Activated naive CD8-positive, alpha-beta T cell treated with anti-CD3 and anti-CD28 coated beads, Interleukin-2, amount 10 ng/mL, durations not matched to agents 7 days and 5 days (primary cell): ENCODE measurements at regions not wholly inside any gene's neighbourhood (a gene's known extent, or its start where the extent isn't known, plus 50 kb on each side); places are given as distances from the start of the nearest gene placed in this dataset.

Experiments
- ATAC-seq: fragments of 150-1000 bp; cut with Tn5 transposase; one replicate; pipeline ENCODE4 v1.10.0; 2021; ENCODE audit warnings: low read depth, moderate library complexity
- POLR2A ChIA-PET: fragments of 350-600 bp; sonication (Branson Sonifier 250); formaldehyde crosslinking; loops from one replicate; lab custom pipeline; 2021; ENCODE audit warnings: antibody characterized with exemption; lab: Charles Lee
- DNase-seq: peaks from one replicate; pipeline ENCODE4 v3.0.0; 2021
- H3K27ac Mint-ChIP-seq: one replicate; pipeline ENCODE4 v1.8.0; 2022; ENCODE audit warnings: mild to moderate bottlenecking, mixed read lengths
- H3K27me3 Mint-ChIP-seq: one replicate; pipeline ENCODE4 v1.8.0; 2022; ENCODE audit warnings: mild to moderate bottlenecking, moderate library complexity, mixed read lengths
- H3K36me3 Mint-ChIP-seq: one replicate; pipeline ENCODE4 v1.8.0; 2021; ENCODE audit warnings: mild to moderate bottlenecking, mixed read lengths
- H3K4me1 Mint-ChIP-seq: one replicate; pipeline ENCODE4 v1.8.0; 2021; ENCODE audit warnings: mixed read lengths
- H3K4me3 Mint-ChIP-seq: one replicate; pipeline ENCODE4 v1.8.0; 2022; ENCODE audit warnings: mild to moderate bottlenecking, moderate library complexity, mixed read lengths
- H3K9me3 Mint-ChIP-seq: one replicate; pipeline ENCODE4 v1.8.0; 2021; ENCODE audit warnings: mixed read lengths

DNA sequence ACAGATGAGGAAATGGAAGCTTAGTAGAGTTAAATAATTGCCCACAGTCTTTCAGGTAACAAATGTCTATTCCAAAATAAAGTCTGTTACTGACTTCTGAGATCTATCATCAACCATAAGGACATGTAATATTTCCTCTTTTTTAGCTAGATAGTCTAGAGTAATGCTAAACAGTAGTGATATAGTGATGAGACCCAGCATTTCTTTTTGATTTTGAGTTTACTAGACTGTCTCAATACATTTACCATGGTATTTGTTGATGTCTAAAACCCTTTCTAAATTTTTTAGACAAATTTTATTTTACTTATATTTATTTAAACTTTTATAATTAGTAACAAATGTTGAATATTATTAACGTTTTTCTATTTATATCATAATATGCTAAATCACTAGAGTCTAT, 465.1 kb upstream of the SLIT2 start:
- Mint-ChIP-seq H3K9me3 (peaks cover 8% of the 10 kb centered on the region), H3K4me3 (no peak overlapping the region), H3K4me1 (no peaks in the 10 kb centered on the region), H3K36me3 (no peaks in the 10 kb centered on the region), H3K27ac (no peak overlapping the region), H3K27me3 (no peaks in the 10 kb centered on the region)
- ATAC-seq, result no peak
- POLR2A ChIA-PET, result no interaction called here
- DNase-seq, result no peak

GRCh38 chr4:19783667-19784223, 468.0 kb upstream of the SLIT2 start:
- Mint-ChIP-seq H3K4me1 (no peaks in the 10 kb centered on the region), H3K27ac (no peak overlapping the region), H3K27me3 (no peaks in the 10 kb centered on the region), H3K4me3 (no peak overlapping the region), H3K9me3 (peaks cover 11% of the 10 kb centered on the region), H3K36me3 (no peaks in the 10 kb centered on the region)
- ATAC-seq (no peak), DNase-seq (no peak)
- POLR2A ChIA-PET, result no interaction called here

DNA sequence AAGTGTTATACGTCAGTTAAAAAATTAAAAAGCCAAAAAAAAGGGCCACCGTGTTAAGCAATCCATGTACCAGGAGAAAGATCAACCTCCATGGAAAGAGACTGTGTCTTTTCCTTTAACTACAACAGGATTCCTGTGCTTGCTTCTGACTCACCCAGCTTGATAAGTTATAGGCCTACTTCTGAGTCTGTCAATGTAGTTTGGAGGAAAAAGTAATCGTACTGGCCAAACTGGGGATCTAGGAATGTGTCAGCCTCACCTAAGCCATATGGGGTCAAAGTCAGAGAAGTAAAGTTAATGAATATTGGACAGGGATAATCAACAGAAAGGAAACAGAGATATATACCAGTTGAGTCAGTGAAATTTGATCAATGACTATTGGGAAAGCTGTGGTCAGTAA, 470.8 kb upstream of the SLIT2 start:
- DNase-seq (no peak), ATAC-seq (no peak)
- H3K4me3 Mint-ChIP-seq, result no peak overlapping the region
- H3K36me3 Mint-ChIP-seq, result no peaks in the 10 kb centered on the region
- POLR2A ChIA-PET, result no interaction called here
- peaks cover 11% of the 10 kb centered on the region for H3K9me3 Mint-ChIP-seq
- no peaks in the 10 kb centered on the region for H3K27me3 Mint-ChIP-seq
- no peak overlapping the region for H3K27ac Mint-ChIP-seq
- no peaks in the 10 kb centered on the region for H3K4me1 Mint-ChIP-seq

- POLR2A ChIA-PET, result no interaction called here
- Mint-ChIP-seq H3K9me3 (peaks cover 7% of the 10 kb centered on the region), H3K4me1 (no peaks in the 10 kb centered on the region), H3K27ac (no peak overlapping the region), H3K36me3 (no peaks in the 10 kb centered on the region), H3K27me3 (no peaks in the 10 kb centered on the region), H3K4me3 (no peak overlapping the region)
- DNase-seq (no peak), ATAC-seq (no peak)
These were observed 474.8 kb upstream of the SLIT2 start for GRCh38 chr4:19776929-19777328.

DNA sequence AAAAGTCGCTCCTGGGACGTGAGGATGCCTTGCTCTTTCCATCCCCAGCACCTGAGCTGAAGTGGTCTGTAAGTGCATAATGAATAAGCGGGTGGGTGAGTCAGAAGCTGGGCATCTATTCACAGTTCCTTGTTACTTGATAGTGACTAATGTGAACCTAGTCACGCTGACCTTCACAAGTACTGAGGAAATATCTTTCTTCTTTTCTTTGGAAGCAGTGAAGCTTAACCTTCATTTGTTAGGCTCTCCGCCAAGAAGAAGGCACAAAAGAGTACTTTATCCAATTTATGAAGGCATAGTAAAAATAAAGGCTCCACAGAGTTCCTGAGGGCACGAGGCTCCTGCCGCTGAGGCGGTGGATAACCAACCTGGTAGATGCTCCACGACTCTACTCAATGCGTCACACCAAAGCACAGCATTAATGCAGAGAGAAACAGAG, 475.7 kb upstream of the SLIT2 start:
- no peak for ATAC-seq
- DNase-seq, result no peak
- Mint-ChIP-seq H3K4me1 (no peaks in the 10 kb centered on the region), H3K36me3 (no peaks in the 10 kb centered on the region), H3K27ac (no peak overlapping the region), H3K27me3 (no peaks in the 10 kb centered on the region), H3K9me3 (peaks cover 6% of the 10 kb centered on the region), H3K4me3 (no peak overlapping the region)
- POLR2A ChIA-PET, result no interaction called here

DNA sequence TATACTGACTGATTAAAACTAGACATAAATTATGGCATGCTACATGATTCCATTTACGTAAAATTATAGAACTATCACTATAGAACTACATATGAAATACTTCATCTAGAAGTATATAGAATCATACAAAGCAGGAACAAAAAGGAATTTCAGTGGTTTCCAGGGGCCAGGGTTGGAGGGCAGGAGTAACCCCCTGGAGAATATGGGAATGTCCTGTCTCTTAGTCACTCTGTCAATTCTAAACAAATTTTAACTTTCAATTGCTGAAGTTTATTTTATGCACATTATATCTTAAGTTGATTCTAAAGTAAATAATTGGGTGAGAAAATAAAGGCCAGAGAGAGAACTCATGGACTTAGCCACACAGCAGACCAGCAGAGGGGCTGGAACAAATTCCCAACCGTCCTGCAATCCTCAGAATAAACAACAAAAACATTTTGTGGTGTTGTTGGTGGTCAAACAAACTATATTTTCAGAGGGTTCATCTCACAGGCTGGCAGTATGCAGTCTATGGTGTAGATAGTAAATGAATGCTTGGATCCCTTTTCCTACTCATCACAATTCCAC, 476.9 kb upstream of the SLIT2 start:
- no peak for ATAC-seq
- POLR2A ChIA-PET, result no interaction called here
- H3K27me3 Mint-ChIP-seq, result no peaks in the 10 kb centered on the region
- DNase-seq, result no peak
- H3K27ac Mint-ChIP-seq, result no peak overlapping the region
- no peaks in the 10 kb centered on the region for H3K36me3 Mint-ChIP-seq
- H3K4me1 Mint-ChIP-seq, result no peaks in the 10 kb centered on the region
- H3K4me3 Mint-ChIP-seq, result no peak overlapping the region
- H3K9me3 Mint-ChIP-seq, result peaks cover 10% of the 10 kb centered on the region

DNA sequence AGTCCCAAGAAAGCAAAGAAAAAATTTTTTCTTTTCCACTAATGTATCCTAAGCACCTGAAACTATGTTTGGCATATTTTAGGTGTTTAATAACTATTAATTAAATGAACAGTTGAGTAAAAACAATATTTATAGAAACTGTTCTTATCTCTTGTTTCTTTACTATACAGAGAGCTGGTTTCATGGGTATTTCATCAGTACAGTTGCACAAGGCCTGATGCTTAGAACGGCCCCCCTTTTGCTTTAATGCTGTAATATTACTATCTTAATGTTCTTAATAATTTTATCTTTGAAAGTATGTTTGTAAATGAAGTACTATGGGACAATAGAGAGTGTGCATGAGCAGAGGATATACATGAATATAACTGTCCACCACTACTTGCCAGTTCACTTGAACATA, 479.1 kb upstream of the SLIT2 start:
- Mint-ChIP-seq H3K27me3 (no peaks in the 10 kb centered on the region), H3K36me3 (no peaks in the 10 kb centered on the region), H3K4me1 (no peaks in the 10 kb centered on the region), H3K9me3 (peaks cover 8% of the 10 kb centered on the region), H3K4me3 (no peak overlapping the region), H3K27ac (no peak overlapping the region)
- no peak for DNase-seq
- POLR2A ChIA-PET, result no interaction called here
- no peak for ATAC-seq

DNA sequence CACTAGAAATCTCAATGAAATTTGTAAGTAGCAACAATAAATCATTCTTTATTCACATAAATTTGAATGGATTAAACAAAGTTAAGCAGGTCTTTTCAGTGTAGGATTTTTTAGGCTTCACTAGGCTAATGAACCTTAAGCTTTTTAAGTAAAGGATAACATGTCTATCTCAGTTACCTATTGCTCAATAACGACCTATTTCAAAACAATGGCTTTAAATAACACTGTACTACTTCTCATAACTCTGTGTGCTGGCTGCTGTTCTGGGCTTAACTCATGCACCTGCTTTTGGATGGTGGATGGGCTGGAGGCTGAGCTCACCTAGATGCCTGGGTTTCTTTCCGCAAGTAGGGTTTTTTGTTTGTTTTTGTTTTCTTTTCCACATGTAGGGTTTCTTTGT, 495.0 kb upstream of the SLIT2 start:
- H3K27ac Mint-ChIP-seq, result no peak overlapping the region
- no peaks in the 10 kb centered on the region for H3K4me1 Mint-ChIP-seq
- H3K27me3 Mint-ChIP-seq, result no peaks in the 10 kb centered on the region
- POLR2A ChIA-PET, result no interaction called here
- H3K9me3 Mint-ChIP-seq, result peaks cover 1% of the 10 kb centered on the region
- H3K4me3 Mint-ChIP-seq, result no peak overlapping the region
- ATAC-seq, result no peak
- no peaks in the 10 kb centered on the region for H3K36me3 Mint-ChIP-seq
- no peak for DNase-seq

GRCh38 chr4:19752599-19752998, 499.1 kb upstream of the SLIT2 start:
- H3K27ac Mint-ChIP-seq, result no peak overlapping the region
- POLR2A ChIA-PET, result no interaction called here
- no peaks in the 10 kb centered on the region for H3K27me3 Mint-ChIP-seq
- no peaks in the 10 kb centered on the region for H3K36me3 Mint-ChIP-seq
- no peak for DNase-seq
- no peak overlapping the region for H3K4me3 Mint-ChIP-seq
- peaks cover 3% of the 10 kb centered on the region for H3K9me3 Mint-ChIP-seq
- no peaks in the 10 kb centered on the region for H3K4me1 Mint-ChIP-seq
- no peak for ATAC-seq

- H3K4me1 Mint-ChIP-seq, result no peaks in the 10 kb centered on the region
- H3K27me3 Mint-ChIP-seq, result no peaks in the 10 kb centered on the region
- H3K27ac Mint-ChIP-seq, result no peak overlapping the region
- H3K36me3 Mint-ChIP-seq, result no peaks in the 10 kb centered on the region
- H3K9me3 Mint-ChIP-seq, result peaks cover 5% of the 10 kb centered on the region
- POLR2A ChIA-PET, result no interaction called here
- DNase-seq (no peak), ATAC-seq (no peak)
- no peak overlapping the region for H3K4me3 Mint-ChIP-seq
These were observed 502.9 kb upstream of the SLIT2 start for GRCh38 chr4:19748519-19749479.

- Mint-ChIP-seq H3K27me3 (no peaks in the 10 kb centered on the region), H3K4me3 (no peak overlapping the region)
These were observed 505.3 kb upstream of the SLIT2 start for GRCh38 chr4:19746377-19746776.

DNA sequence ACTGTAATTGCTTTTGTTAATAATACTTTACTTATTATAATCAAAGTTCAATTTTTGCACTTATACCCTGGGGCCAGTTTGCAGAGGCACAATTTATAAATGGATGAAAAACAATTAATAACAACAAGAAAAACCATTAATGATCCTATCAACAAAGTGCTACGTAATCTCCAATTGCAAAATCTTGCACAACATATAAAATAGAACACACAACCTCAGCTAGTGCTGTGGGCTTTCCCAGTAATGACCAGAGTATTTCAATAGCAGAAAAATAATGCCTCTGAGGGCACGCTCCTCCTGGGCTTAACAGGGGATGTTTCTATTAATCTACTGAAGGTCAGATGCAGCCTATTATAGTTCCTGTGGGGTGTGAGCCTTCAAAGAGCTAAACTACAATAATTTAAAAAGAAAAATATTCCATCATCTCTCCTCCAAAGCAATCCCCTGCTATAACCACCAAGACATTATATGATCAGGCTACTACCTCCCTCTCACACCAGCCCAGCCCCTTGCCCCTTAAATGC, 508.5 kb upstream of the SLIT2 start:
- no peak for ATAC-seq
- H3K4me1 Mint-ChIP-seq, result no peaks in the 10 kb centered on the region
- H3K9me3 Mint-ChIP-seq, result peaks cover 2% of the 10 kb centered on the region
- DNase-seq, result no peak
- POLR2A ChIA-PET, result no interaction called here
- H3K4me3 Mint-ChIP-seq, result no peak overlapping the region
- no peak overlapping the region for H3K27ac Mint-ChIP-seq
- H3K36me3 Mint-ChIP-seq, result no peaks in the 10 kb centered on the region
- no peaks in the 10 kb centered on the region for H3K27me3 Mint-ChIP-seq

More at GRCh38 chr4:19746377-19746776, 505.3 kb upstream of the SLIT2 start:
- no peaks in the 10 kb centered on the region for H3K36me3 Mint-ChIP-seq
- H3K9me3 Mint-ChIP-seq, result peaks cover 5% of the 10 kb centered on the region
- ATAC-seq (no peak), DNase-seq (no peak)
- no peaks in the 10 kb centered on the region for H3K4me1 Mint-ChIP-seq
- H3K27ac Mint-ChIP-seq, result no peak overlapping the region
- POLR2A ChIA-PET, result no interaction called here

DNA sequence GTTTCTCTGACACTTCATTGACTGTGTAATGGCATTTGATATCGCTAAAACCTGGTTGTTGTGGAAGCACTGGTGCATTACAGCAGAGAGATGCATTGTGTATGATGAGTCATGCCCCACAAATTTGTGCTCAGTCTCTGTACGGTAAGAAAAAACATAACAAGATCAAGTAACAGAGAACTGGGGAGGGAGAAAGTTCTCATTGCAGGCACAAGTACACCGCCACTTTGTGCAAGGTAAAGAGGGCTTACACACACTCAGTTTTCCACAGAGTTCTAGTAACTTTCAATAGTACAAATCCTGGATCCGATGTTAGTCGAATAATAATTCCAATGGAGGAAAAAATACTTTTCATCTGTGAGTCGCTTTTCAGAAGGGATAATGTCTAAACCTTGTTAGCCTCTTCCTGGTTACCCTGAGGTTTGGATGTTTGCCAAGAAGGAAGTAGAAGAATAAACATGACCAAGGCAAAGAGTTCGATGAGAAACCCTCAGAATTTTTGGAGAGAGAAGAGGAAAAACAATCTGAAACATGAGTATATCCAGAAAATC, 512.5 kb upstream of the SLIT2 start:
- POLR2A ChIA-PET, result no interaction called here
- no peaks in the 10 kb centered on the region for H3K4me1 Mint-ChIP-seq
- H3K9me3 Mint-ChIP-seq, result peaks cover 5% of the 10 kb centered on the region
- no peak for ATAC-seq
- no peak overlapping the region for H3K4me3 Mint-ChIP-seq
- H3K27me3 Mint-ChIP-seq, result no peaks in the 10 kb centered on the region
- no peaks in the 10 kb centered on the region for H3K36me3 Mint-ChIP-seq
- no peak for DNase-seq
- no peak overlapping the region for H3K27ac Mint-ChIP-seq
